ENCODE measurements at regions not wholly inside any gene's neighbourhood (a gene's known extent, or its start where the extent isn't known, plus 50 kb on each side); places are given as distances from the start of the nearest gene placed in this dataset.

- DNase-seq = no peak
- no peaks in the 10 kb centered on the region for H3K27me3 ChIP-seq (replicated peaks)
- H3K4me3 ChIP-seq (ENCODE audit: low read depth, low read length) = no peak overlapping the region
- H3K36me3 ChIP-seq (replicated peaks) = no peaks in the 10 kb centered on the region
- H3K27ac ChIP-seq = no peak overlapping the region
- in situ Hi-C loops (cut with HindIII; ENCODE audit: low pct_ligation_motif_present, low sequenced_read_pairs) = no loop called here
- no peak for TF ChIP-seq CTCF (IDR thresholded peaks at IDR 0.05; ENCODE audit: low read depth, low read length, missing control alignments)
Measured at GRCh38 chr6:91487696-91488392, 901.0 kb upstream of the MAP3K7 start.

- Histone ChIP-seq H3K36me3 (replicated peaks) (no peaks in the 10 kb centered on the region), H3K27ac (no peak overlapping the region), H3K4me3 (ENCODE audit: low read depth, low read length) (no peak overlapping the region), H3K27me3 (replicated peaks) (no peaks in the 10 kb centered on the region)
- in situ Hi-C loops (cut with HindIII; ENCODE audit: low pct_ligation_motif_present, low sequenced_read_pairs) = no loop called here
- TF ChIP-seq CTCF (IDR thresholded peaks at IDR 0.05; ENCODE audit: low read depth, low read length, missing control alignments) = no peak
- DNase-seq = no peak
Measured at GRCh38 chr6:91486200-91486599, 899.3 kb upstream of the MAP3K7 start.

GRCh38 chr6:91485047-91485446 is 898.2 kb upstream of the MAP3K7 start:
- Histone ChIP-seq H3K4me3 (ENCODE audit: low read depth, low read length) (no peak overlapping the region), H3K27ac (no peak overlapping the region), H3K36me3 (replicated peaks) (no peaks in the 10 kb centered on the region), H3K27me3 (replicated peaks) (no peaks in the 10 kb centered on the region)
- in situ Hi-C loops (cut with HindIII; ENCODE audit: low pct_ligation_motif_present, low sequenced_read_pairs) = no loop called here
- no peak for DNase-seq
- no peak for TF ChIP-seq CTCF (IDR thresholded peaks at IDR 0.05; ENCODE audit: low read depth, low read length, missing control alignments)

- DNase-seq = no peak
- Histone ChIP-seq H3K27ac (no peak overlapping the region), H3K36me3 (replicated peaks) (no peaks in the 10 kb centered on the region), H3K4me3 (ENCODE audit: low read depth, low read length) (no peak overlapping the region), H3K27me3 (replicated peaks) (no peaks in the 10 kb centered on the region)
- in situ Hi-C loops (cut with HindIII; ENCODE audit: low pct_ligation_motif_present, low sequenced_read_pairs) = no loop called here
- no peak for TF ChIP-seq CTCF (IDR thresholded peaks at IDR 0.05; ENCODE audit: low read depth, low read length, missing control alignments)
Measured at GRCh38 chr6:91483415-91484105, 896.7 kb upstream of the MAP3K7 start.

- H3K4me3 ChIP-seq (ENCODE audit: low read depth, low read length) = no peak overlapping the region
- DNase-seq = no peak
- H3K27ac ChIP-seq = no peak overlapping the region
- no peaks in the 10 kb centered on the region for H3K27me3 ChIP-seq (replicated peaks)
- no peaks in the 10 kb centered on the region for H3K36me3 ChIP-seq (replicated peaks)
- in situ Hi-C loops (cut with HindIII; ENCODE audit: low pct_ligation_motif_present, low sequenced_read_pairs) = no loop called here
- TF ChIP-seq CTCF (IDR thresholded peaks at IDR 0.05; ENCODE audit: low read depth, low read length, missing control alignments) = no peak
Measured at GRCh38 chr6:91482498-91482897, 895.6 kb upstream of the MAP3K7 start.

All from brain microvascular endothelial cell (primary cell).